H9 (cell line): ENCODE measurements at regions not wholly inside any gene's neighbourhood (a gene's known extent, or its start where the extent isn't known, plus 50 kb on each side); places are given as distances from the start of the nearest gene placed in this dataset.

Experiments used
- DNase-seq: peaks from one replicate; pipeline ENCODE4 v3.0.0-alpha.2; 2017
- H2AFZ ChIP-seq: one replicate; pipeline ENCODE4 v1.6.1; 2013; ENCODE audit warnings: mild to moderate bottlenecking, low read length, control low read depth, moderate library complexity
- H2AK5ac ChIP-seq: 2 replicates; pipeline ENCODE4 v1.6.1; 2013; ENCODE audit warnings: low read length, control low read depth, mixed read lengths; ENCODE audit not compliant: insufficient read length
- H2BK120ac ChIP-seq: one replicate; pipeline ENCODE4 v1.6.1; 2013; ENCODE audit warnings: low read depth, mild to moderate bottlenecking, low read length, control low read depth, inconsistent platforms; ENCODE audit not compliant: poor library complexity, severe bottlenecking
- H2BK12ac ChIP-seq: 2 replicates; pipeline ENCODE4 v1.6.1; 2013; ENCODE audit warnings: low read length, control low read depth, mixed read lengths, low read depth; ENCODE audit not compliant: insufficient read length
- H2BK15ac ChIP-seq: 2 replicates; pipeline ENCODE4 v1.6.1; 2013; ENCODE audit warnings: low read depth, low read length, control low read depth
- H2BK20ac ChIP-seq: one replicate; pipeline ENCODE4 v1.6.1; 2013; ENCODE audit warnings: low read depth, mild to moderate bottlenecking, low read length, control low read depth, inconsistent platforms; ENCODE audit not compliant: poor library complexity, severe bottlenecking
- H2BK5ac ChIP-seq: 2 replicates; pipeline ENCODE4 v1.6.1; 2013; ENCODE audit warnings: low read length, control low read depth, mixed read lengths; ENCODE audit not compliant: insufficient read length
- H3K14ac ChIP-seq: 2 replicates; pipeline ENCODE4 v1.6.1; 2013; ENCODE audit warnings: low read length, control low read depth; ENCODE audit not compliant: insufficient read depth
- H3K18ac ChIP-seq: 2 replicates; pipeline ENCODE4 v1.6.1; 2013; ENCODE audit warnings: low read depth, mild to moderate bottlenecking, mixed read lengths, low read length, control low read depth; ENCODE audit not compliant: insufficient read length
- H3K23ac ChIP-seq: 2 replicates; pipeline ENCODE4 v1.6.1; 2013; ENCODE audit warnings: low read length, control low read depth, mixed read lengths, low read depth; ENCODE audit not compliant: insufficient read length
- H3K23me2 ChIP-seq: 2 replicates; pipeline ENCODE4 v1.6.1; 2013; ENCODE audit warnings: low read depth, mild to moderate bottlenecking, mixed read lengths, low read length, control low read depth; ENCODE audit not compliant: insufficient read length, poor library complexity, severe bottlenecking
- H3K27ac ChIP-seq: 2 replicates; pipeline ENCODE4 v1.5.1; 2013; ENCODE audit warnings: low read length, control low read depth, mixed read lengths, low read depth; ENCODE audit not compliant: insufficient read length
- H3K27me3 ChIP-seq: 2 replicates; pipeline ENCODE4 v1.6.1; 2013; ENCODE audit warnings: low read length, control low read depth, inconsistent platforms; ENCODE audit not compliant: insufficient read depth
- H3K4ac ChIP-seq: 2 replicates; pipeline ENCODE4 v1.6.1; 2013; ENCODE audit warnings: low read depth, mild to moderate bottlenecking, control low read depth, inconsistent platforms, low read length, moderate library complexity
- H3K4me1 ChIP-seq: 2 replicates; pipeline ENCODE4 v1.6.1; 2013; ENCODE audit warnings: low read length, control low read depth, inconsistent platforms; ENCODE audit not compliant: insufficient read depth
- H3K4me2 ChIP-seq: 2 replicates; pipeline ENCODE4 v1.6.1; 2013; ENCODE audit warnings: low read length, control low read depth, mixed read lengths; ENCODE audit not compliant: insufficient read length, insufficient read depth
- H3K56ac ChIP-seq: 2 replicates; pipeline ENCODE4 v1.6.1; 2013; ENCODE audit warnings: low read depth, mild to moderate bottlenecking, mixed read lengths, low read length, control low read depth; ENCODE audit not compliant: insufficient read length
- H3K79me1 ChIP-seq: 2 replicates; pipeline ENCODE4 v1.6.1; 2013; ENCODE audit warnings: low read depth, mild to moderate bottlenecking, moderate library complexity, low read length, control low read depth, inconsistent platforms; ENCODE audit not compliant: insufficient read depth, poor library complexity, severe bottlenecking
- H3K79me2 ChIP-seq: 2 replicates; pipeline ENCODE4 v1.6.1; 2013; ENCODE audit warnings: low read length, control low read depth, inconsistent platforms; ENCODE audit not compliant: insufficient read depth
- H3K9ac ChIP-seq: 2 replicates; pipeline ENCODE4 v1.6.1; 2013; ENCODE audit warnings: low read length, control low read depth, mixed read lengths; ENCODE audit not compliant: insufficient read length; ENCODE audit errors: extremely low read depth
- H3K9me3 ChIP-seq: one replicate; pipeline ENCODE4 v1.6.1; 2013; ENCODE audit warnings: low read depth, low read length, inconsistent platforms; ENCODE audit not compliant: control insufficient read depth
- H3T11ph ChIP-seq: one replicate; pipeline ENCODE4 v1.6.1; 2013; ENCODE audit warnings: mild to moderate bottlenecking, low read length, control low read depth, inconsistent platforms
- H4K20me1 ChIP-seq: one replicate; pipeline ENCODE4 v1.6.1; 2013; ENCODE audit not compliant: control insufficient read depth, insufficient read length, insufficient read depth
- H4K5ac ChIP-seq: 2 replicates; pipeline ENCODE4 v1.6.1; 2013; ENCODE audit warnings: low read depth, mild to moderate bottlenecking, mixed read lengths, low read length, control low read depth; ENCODE audit not compliant: insufficient read length
- H4K8ac ChIP-seq: replicated peaks from 2 replicates; pipeline ENCODE4 v1.6.1; 2013; ENCODE audit warnings: low read length, control low read depth, mixed read lengths, low read depth; ENCODE audit not compliant: insufficient read length
- H4K91ac ChIP-seq: 2 replicates; pipeline ENCODE4 v1.6.1; 2013; ENCODE audit warnings: low read depth, mild to moderate bottlenecking, moderate library complexity, mixed read lengths, low read length, control low read depth; ENCODE audit not compliant: insufficient read length
- H3K27ac Mint-ChIP-seq, 3 experiments: 2 replicates in 2 of 3; 3 replicates in 1 of 3; pipeline ENCODE4 v1.8.0; 2020 to 2021; ENCODE audit warnings: mixed read lengths in 3 of 3, mild to moderate bottlenecking in 1 of 3, moderate library complexity in 1 of 3
- H3K27me3 Mint-ChIP-seq: 2 replicates; pipeline ENCODE4 v1.8.0; 2021; ENCODE audit warnings: low read depth, mild to moderate bottlenecking, moderate library complexity, mixed read lengths
- H3K36me3 Mint-ChIP-seq, 3 experiments: 2 replicates in 2 of 3; 3 replicates in 1 of 3; pipeline ENCODE4 v1.8.0; 2020 to 2021; ENCODE audit warnings: low read depth in 3 of 3, mixed read lengths in 3 of 3; ENCODE audit not compliant: insufficient read depth in 1 of 3
- H3K4me1 Mint-ChIP-seq, 2 experiments: 2 replicates each; pipeline ENCODE4 v1.8.0; 2020; ENCODE audit warnings: mixed read lengths in 2 of 2
- H3K4me3 Mint-ChIP-seq, 2 experiments: 2 replicates in 1 of 2; 3 replicates in 1 of 2; pipeline ENCODE4 v1.8.0; 2020 to 2021; ENCODE audit warnings: mild to moderate bottlenecking in 2 of 2, mixed read lengths in 2 of 2, moderate library complexity in 1 of 2
- H3K9me3 Mint-ChIP-seq, 2 experiments: 2 replicates in 1 of 2; 3 replicates in 1 of 2; pipeline ENCODE4 v1.8.0; 2020; ENCODE audit warnings: mild to moderate bottlenecking in 2 of 2, mixed read lengths in 2 of 2, moderate library complexity in 1 of 2
- WGBS: extraction: QIAGEN DNeasy Blood & Tissue Kit; methylation state at CpG from one replicate; pipeline ENCODE4 v1.1.7; 2013; ENCODE audit warnings: missing lambda C conversion rate, low lambda C conversion rate, mixed read lengths; ENCODE audit not compliant: insufficient read length; ENCODE audit errors: extremely low coverage; 5-methylcytosine and 5-hydroxymethylcytosine counted together
- TF ChIP-seq, protein P1 (sequence below): fragments of 200-600 bp; sonication (generic); conservative IDR thresholded peaks from 3 replicates; pipeline ENCODE4 v1.8.0; 2021; ENCODE audit warnings: antibody characterized with exemption, mild to moderate bottlenecking

- no peak overlapping the region for H2BK20ac ChIP-seq
- no peaks in the 10 kb centered on the region for H4K20me1 ChIP-seq
- H3K27me3 ChIP-seq = no peaks in the 10 kb centered on the region
- no peak overlapping the region for H2BK15ac ChIP-seq
- Mint-ChIP-seq H3K4me1 (peaks cover 27% of the 10 kb centered on the region in 2 experiments), H3K27ac (no peak overlapping the region), H3K4me3 (no peak overlapping the region), H3K9me3 (no peaks in the 10 kb centered on the region), H3K36me3 (no peaks in the 10 kb centered on the region), H3K27me3 (peaks cover 3% of the 10 kb centered on the region; the same call in 1 of the 2 replicates)
- H3K4me2 ChIP-seq = no peak overlapping the region
- TF ChIP-seq, protein P1, sequence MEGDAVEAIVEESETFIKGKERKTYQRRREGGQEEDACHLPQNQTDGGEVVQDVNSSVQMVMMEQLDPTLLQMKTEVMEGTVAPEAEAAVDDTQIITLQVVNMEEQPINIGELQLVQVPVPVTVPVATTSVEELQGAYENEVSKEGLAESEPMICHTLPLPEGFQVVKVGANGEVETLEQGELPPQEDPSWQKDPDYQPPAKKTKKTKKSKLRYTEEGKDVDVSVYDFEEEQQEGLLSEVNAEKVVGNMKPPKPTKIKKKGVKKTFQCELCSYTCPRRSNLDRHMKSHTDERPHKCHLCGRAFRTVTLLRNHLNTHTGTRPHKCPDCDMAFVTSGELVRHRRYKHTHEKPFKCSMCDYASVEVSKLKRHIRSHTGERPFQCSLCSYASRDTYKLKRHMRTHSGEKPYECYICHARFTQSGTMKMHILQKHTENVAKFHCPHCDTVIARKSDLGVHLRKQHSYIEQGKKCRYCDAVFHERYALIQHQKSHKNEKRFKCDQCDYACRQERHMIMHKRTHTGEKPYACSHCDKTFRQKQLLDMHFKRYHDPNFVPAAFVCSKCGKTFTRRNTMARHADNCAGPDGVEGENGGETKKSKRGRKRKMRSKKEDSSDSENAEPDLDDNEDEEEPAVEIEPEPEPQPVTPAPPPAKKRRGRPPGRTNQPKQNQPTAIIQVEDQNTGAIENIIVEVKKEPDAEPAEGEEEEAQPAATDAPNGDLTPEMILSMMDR = no peak
- H4K8ac ChIP-seq = no peak overlapping the region
- H3T11ph ChIP-seq = no peak overlapping the region
- no peak overlapping the region for H3K14ac ChIP-seq
- H4K91ac ChIP-seq = no peak overlapping the region
- no peak overlapping the region for H3K18ac ChIP-seq
- 0 out of 2 replicates have a peak, but pooled peaks cover 1% of the 10 kb centered on the region for H3K79me2 ChIP-seq
- H3K23me2 ChIP-seq = no peaks in the 10 kb centered on the region
- no peak overlapping the region for H2BK120ac ChIP-seq
- H2BK5ac ChIP-seq = no peak overlapping the region
- H3K79me1 ChIP-seq = no peaks in the 10 kb centered on the region
- no peak overlapping the region for H2AK5ac ChIP-seq
- DNase-seq = no peak
- H3K4me1 ChIP-seq = no peaks in the 10 kb centered on the region
- H3K23ac ChIP-seq = no peak overlapping the region
- no peak overlapping the region for H3K27ac ChIP-seq
- no peaks in the 10 kb centered on the region for H3K9me3 ChIP-seq
- H2BK12ac ChIP-seq = no peak overlapping the region
- no peak overlapping the region for H2AFZ ChIP-seq
- no CpG with 5 or more reads among the region's 1 CpG for WGBS
- H3K56ac ChIP-seq = no peak overlapping the region
- no peak overlapping the region for H4K5ac ChIP-seq
- H3K4ac ChIP-seq = no peak overlapping the region
- no peak overlapping the region for H3K9ac ChIP-seq
These were observed 136.3 kb upstream of the NEDD9 start for GRCh38 chr6:11368760-11369159.
